A549 (cell line): ENCODE measurements at regions not wholly inside any gene's neighbourhood (a gene's known extent, or its start where the extent isn't known, plus 50 kb on each side); places are given as distances from the start of the nearest gene placed in this dataset.
A peak's percentile ranks its signal among the peaks of the same experiment; 100 is the strongest.

Source experiments
- ATAC-seq, 2 experiments: fragments of 200-7000 bp in 1 of 2; fragments of >200 bp in 1 of 2; cut with Nextera tagmentation in 1 of 2; cut with Tn5 transposase in 1 of 2; 3 replicates each; pipeline versions ENCODE4 v1.8.0 to v1.9.1; 2018 to 2020; ENCODE audit warnings: mild to moderate bottlenecking in 1 of 2, moderate library complexity in 1 of 2
- CTCF ChIA-PET: fragments of 300-600 bp; sonication (Branson Sonifier 250); formaldehyde crosslinking; extraction: SDS; loops from one replicate; lab custom pipeline; 2021; ENCODE audit warnings: antibody characterized with exemption, inconsistent platforms; lab: Yijun Ruan, JAX
- POLR2A ChIA-PET: fragments of 350-600 bp; formaldehyde crosslinking; extraction: SDS; loops from one replicate; lab custom pipeline; 2021; ENCODE audit warnings: antibody characterized with exemption, inconsistent platforms; lab: Yijun Ruan, JAX
- DNase-seq, 2 experiments: peaks; one replicate each; pipeline versions ENCODE4 v3.0.0 to v3.0.0-alpha.2; 2011 to 2016; ENCODE audit warnings: low read depth in 1 of 2, low spot score in 1 of 2
- FAIRE-seq: peaks from 2 replicates; lab custom pipeline; 2011; peaks lifted over from hg19 to GRCh38; lab: Jason Lieb, UNC
- H3K27ac ChIP-seq, 2 experiments: fragments of >200 bp; sonication (Bioruptor Twin); formaldehyde crosslinking; 3 replicates each; pipeline ENCODE4 v1.5.1; 2016 to 2017
- H3K4me1 ChIP-seq: fragments of >200 bp; sonication (Bioruptor Twin); formaldehyde crosslinking; 3 replicates; pipeline ENCODE4 v1.6.1; 2016
- H3K4me2 ChIP-seq: fragments of >200 bp; sonication (Bioruptor Twin); formaldehyde crosslinking; 3 replicates; pipeline ENCODE4 v1.6.1; 2016
- H3K4me3 ChIP-seq: fragments of >200 bp; sonication (Bioruptor Twin); formaldehyde crosslinking; 3 replicates; pipeline ENCODE4 v1.5.1; 2016
- H3K9me3 ChIP-seq: fragments of >200 bp; sonication (Bioruptor Twin); formaldehyde crosslinking; 3 replicates; pipeline ENCODE4 v1.6.1; 2016
- BCL3 ChIP-seq: fragments of >200 bp; sonication (Bioruptor Twin); formaldehyde crosslinking; IDR thresholded peaks from 3 replicates; pipeline ENCODE4 v1.6.1; 2016
- BHLHE40 ChIP-seq: IDR thresholded peaks from 2 replicates; pipeline ENCODE4 v1.6.1; 2012; ENCODE audit warnings: low read depth, low read length, inconsistent platforms
- CBX2 ChIP-seq: fragments of 200-600 bp; sonication (generic); IDR thresholded peaks from 2 replicates; pipeline ENCODE4 v1.6.1; 2016; ENCODE audit warnings: low read depth, mild to moderate bottlenecking, borderline replicate concordance
- CEBPB ChIP-seq, 2 experiments: fragments of >200 bp in 1 of 2; sonication (Bioruptor Twin) in 1 of 2; formaldehyde crosslinking in 1 of 2; IDR thresholded peaks; 2 replicates each; pipeline ENCODE4 v1.6.1; 2012 to 2016
- CHD2 ChIP-seq: fragments of 150-350 bp; IDR thresholded peaks from 2 replicates; pipeline ENCODE4 v1.6.1; 2014; ENCODE audit warnings: low read length; ENCODE audit not compliant: partially characterized antibody
- CHD4 ChIP-seq: fragments of 200-600 bp; sonication (generic); IDR thresholded peaks from 2 replicates; pipeline ENCODE4 v1.6.1; 2016; ENCODE audit warnings: antibody characterized with exemption, mild to moderate bottlenecking, borderline replicate concordance
- EHF ChIP-seq: fragments of 250-450 bp; sonication (Bioruptor Pico); IDR thresholded peaks from 2 replicates; pipeline ENCODE4 v1.5.0; 2020; ENCODE audit warnings: mild to moderate bottlenecking
- ESRRA ChIP-seq: fragments of 150-350 bp; IDR thresholded peaks from 2 replicates; pipeline ENCODE4 v1.6.1; 2014; ENCODE audit warnings: mild to moderate bottlenecking, low read length, borderline replicate concordance
- FOSL2 ChIP-seq, 2 experiments: fragments of 450-650 bp in 1 of 2; fragments of >200 bp in 1 of 2; sonication (Bioruptor Twin) in 1 of 2; formaldehyde crosslinking; IDR thresholded peaks; 2 replicates each; pipeline versions ENCODE4 v1.5.0 to v1.6.1; 2016 to 2020; ENCODE audit warnings: mild to moderate bottlenecking in 1 of 2, moderate library complexity in 1 of 2
- FOXS1 ChIP-seq: fragments of 250-450 bp; sonication (Bioruptor Pico); IDR thresholded peaks from 2 replicates; pipeline ENCODE4 v1.5.0; 2020; ENCODE audit warnings: mild to moderate bottlenecking, moderate library complexity
- GATA3 ChIP-seq: IDR thresholded peaks from 2 replicates; pipeline ENCODE4 v1.6.1; 2012; ENCODE audit warnings: borderline replicate concordance
- HDAC2 ChIP-seq: fragments of 200-600 bp; sonication (generic); IDR thresholded peaks from 2 replicates; pipeline ENCODE4 v1.6.1; 2016
- HES2 ChIP-seq: fragments of >200 bp; sonication (Bioruptor Twin); formaldehyde crosslinking; IDR thresholded peaks from 2 replicates; pipeline ENCODE4 v1.6.1; 2016
- HEYL ChIP-seq: fragments of 250-450 bp; sonication (Bioruptor Pico); IDR thresholded peaks from 2 replicates; pipeline ENCODE4 v1.8.0; 2021; ENCODE audit warnings: mild to moderate bottlenecking, moderate library complexity
- HMGXB4 ChIP-seq: fragments of 250-450 bp; sonication (Bioruptor Pico); IDR thresholded peaks from 2 replicates; pipeline ENCODE4 v1.5.0; 2021; ENCODE audit warnings: mild to moderate bottlenecking, moderate library complexity, borderline replicate concordance
- HOXB13 ChIP-seq: fragments of 250-450 bp; sonication (Bioruptor Pico); IDR thresholded peaks from 2 replicates; pipeline ENCODE4 v1.5.0; 2020; ENCODE audit warnings: low read depth, mild to moderate bottlenecking, moderate library complexity
- HOXB5 ChIP-seq: fragments of 250-450 bp; sonication (Bioruptor Pico); IDR thresholded peaks from 2 replicates; pipeline ENCODE4 v1.5.0; 2020; ENCODE audit warnings: mild to moderate bottlenecking, moderate library complexity
- JUN ChIP-seq, 2 experiments: fragments of >200 bp; sonication (Bioruptor Twin); formaldehyde crosslinking; IDR thresholded peaks; 2 replicates in 1 of 2; 3 replicates in 1 of 2; pipeline ENCODE4 v1.6.1; 2016 to 2017
- KDM5A ChIP-seq: fragments of 200-600 bp; sonication (generic); IDR thresholded peaks from 2 replicates; pipeline ENCODE4 v1.6.1; 2016; ENCODE audit warnings: antibody characterized with exemption, mild to moderate bottlenecking
- MAZ ChIP-seq: fragments of 150-350 bp; IDR thresholded peaks from 2 replicates; pipeline ENCODE4 v1.6.1; 2014; ENCODE audit warnings: antibody characterized with exemption, low read depth, low read length, borderline replicate concordance
- NFE2L2 ChIP-seq: fragments of 150-350 bp; conservative IDR thresholded peaks from 2 replicates; pipeline ENCODE4 v1.6.1; 2014; ENCODE audit warnings: low read length
- NR3C1 ChIP-seq: fragments of >200 bp; sonication (Bioruptor Twin); formaldehyde crosslinking; IDR thresholded peaks from 3 replicates; pipeline ENCODE4 v1.6.1; 2017
- PHF8 ChIP-seq: fragments of 200-600 bp; sonication (generic); IDR thresholded peaks from 2 replicates; pipeline ENCODE4 v1.6.1; 2016; ENCODE audit warnings: low read depth, mild to moderate bottlenecking, antibody characterized with exemption, moderate library complexity, borderline replicate concordance
- RCOR1 ChIP-seq: fragments of 150-350 bp; IDR thresholded peaks from 2 replicates; pipeline ENCODE4 v1.6.1; 2014; ENCODE audit warnings: antibody characterized with exemption, low read length, low read depth
- RFX5 ChIP-seq: fragments of 450-650 bp; IDR thresholded peaks from 2 replicates; pipeline ENCODE4 v1.7.1; 2014; ENCODE audit warnings: antibody characterized with exemption, mild to moderate bottlenecking, moderate library complexity
- SMC3 ChIP-seq: fragments of >200 bp; sonication (Bioruptor Twin); formaldehyde crosslinking; IDR thresholded peaks from 3 replicates; pipeline ENCODE4 v1.6.1; 2018; ENCODE audit warnings: inconsistent platforms
- SREBF2 ChIP-seq: fragments of 450-650 bp; IDR thresholded peaks from 2 replicates; pipeline ENCODE4 v1.6.1; 2014; ENCODE audit warnings: mild to moderate bottlenecking, moderate library complexity
- WGBS: methylation state at CpG from one replicate; pipeline ENCODE4 v1.1.6; 2017; ENCODE audit errors: missing lambda C conversion rate; 5-methylcytosine and 5-hydroxymethylcytosine counted together
- TF ChIP-seq, protein P1 (sequence below): IDR thresholded peaks from 2 replicates; pipeline ENCODE4 v1.6.1; 2012; ENCODE audit warnings: low read depth, borderline replicate concordance
- TF ChIP-seq, protein P2 (sequence below): fragments of 150-350 bp; IDR thresholded peaks from 2 replicates; pipeline ENCODE4 v1.6.1; 2014; ENCODE audit warnings: low read depth, mild to moderate bottlenecking, low read length
- TF ChIP-seq, protein P3 (sequence below): IDR thresholded peaks from 2 replicates; pipeline ENCODE4 v1.6.1; 2012

DNA sequence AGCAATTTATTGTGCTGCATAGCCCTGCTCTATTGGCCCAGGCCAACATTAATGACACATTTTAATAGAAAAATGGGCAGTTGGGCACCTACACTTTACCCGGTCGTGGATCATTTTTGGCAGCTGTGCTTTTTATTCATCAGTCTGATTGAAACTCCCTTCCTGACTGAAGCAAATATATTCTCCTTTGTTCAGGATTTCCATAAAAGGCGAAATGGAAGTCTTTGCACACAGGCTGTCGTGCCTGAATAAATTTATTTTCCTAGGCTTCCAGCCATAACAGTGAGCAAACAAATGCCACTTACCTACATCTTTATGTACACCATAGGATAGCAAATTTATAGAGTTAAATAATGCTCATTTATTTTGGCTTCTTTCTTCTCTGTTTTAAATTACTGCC lies 480.7 kb upstream of the DCN start:
- peak overlapping the region; percentile 22; the same call in 2 of the 3 replicates for H3K4me2 ChIP-seq
- no peaks in the 10 kb centered on the region for H3K9me3 ChIP-seq
- CTCF ChIA-PET = no interaction called here
- no peak overlapping the region for H3K27ac ChIP-seq
- H3K4me1 ChIP-seq = no peaks in the 10 kb centered on the region
- 32% methylated on average over 4 of the region's 4 CpGs for WGBS
- FAIRE-seq (no peak), DNase-seq (no peak), ATAC-seq (no peak)
- POLR2A ChIA-PET = no interaction called here
- H3K4me3 ChIP-seq = no peak overlapping the region
- TF ChIP-seq EHF (CRISPR knock-in tag) (no peak), CEBPB (IDR thresholded peaks at IDR 0.05) (no peak), HES2 (no peak), NFE2L2 (no peak), NR3C1 (no peak), HOXB13 (no peak), BHLHE40 (no peak), KDM5A (no peak), CHD4 (no peak), HMGXB4 (no peak), SREBF2 (no peak), GATA3 (no peak), ESRRA (no peak), RFX5 (no peak), RCOR1 (no peak), HDAC2 (no peak), PHF8 (no peak), MAZ (no peak)
- TF ChIP-seq, protein P1, sequence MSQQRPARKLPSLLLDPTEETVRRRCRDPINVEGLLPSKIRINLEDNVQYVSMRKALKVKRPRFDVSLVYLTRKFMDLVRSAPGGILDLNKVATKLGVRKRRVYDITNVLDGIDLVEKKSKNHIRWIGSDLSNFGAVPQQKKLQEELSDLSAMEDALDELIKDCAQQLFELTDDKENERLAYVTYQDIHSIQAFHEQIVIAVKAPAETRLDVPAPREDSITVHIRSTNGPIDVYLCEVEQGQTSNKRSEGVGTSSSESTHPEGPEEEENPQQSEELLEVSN = no peak
- TF ChIP-seq, protein P2, sequence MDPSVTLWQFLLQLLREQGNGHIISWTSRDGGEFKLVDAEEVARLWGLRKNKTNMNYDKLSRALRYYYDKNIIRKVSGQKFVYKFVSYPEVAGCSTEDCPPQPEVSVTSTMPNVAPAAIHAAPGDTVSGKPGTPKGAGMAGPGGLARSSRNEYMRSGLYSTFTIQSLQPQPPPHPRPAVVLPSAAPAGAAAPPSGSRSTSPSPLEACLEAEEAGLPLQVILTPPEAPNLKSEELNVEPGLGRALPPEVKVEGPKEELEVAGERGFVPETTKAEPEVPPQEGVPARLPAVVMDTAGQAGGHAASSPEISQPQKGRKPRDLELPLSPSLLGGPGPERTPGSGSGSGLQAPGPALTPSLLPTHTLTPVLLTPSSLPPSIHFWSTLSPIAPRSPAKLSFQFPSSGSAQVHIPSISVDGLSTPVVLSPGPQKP = no peak

DNA sequence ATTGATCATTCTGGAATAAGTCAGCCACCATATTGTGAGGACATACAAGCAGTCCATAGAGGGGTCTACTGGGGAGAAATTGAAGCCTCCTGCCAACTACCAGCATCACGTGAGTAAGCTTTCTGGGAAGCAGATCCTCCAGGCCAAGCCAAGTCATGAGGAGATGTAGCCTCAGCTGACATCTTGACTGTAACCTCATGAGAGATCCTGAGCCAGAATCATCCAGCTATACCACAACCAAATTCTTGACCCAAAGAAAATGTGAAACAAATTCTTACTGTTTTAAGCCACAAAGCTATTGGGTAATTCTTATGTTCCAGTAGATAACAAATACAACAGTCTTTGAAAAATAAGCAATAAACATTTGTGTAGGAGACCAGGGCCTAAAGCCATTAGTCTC lies 479.4 kb upstream of the DCN start:
- no peak for ATAC-seq
- H3K27ac ChIP-seq = no peak overlapping the region
- no peaks in the 10 kb centered on the region for H3K9me3 ChIP-seq
- FAIRE-seq = no peak
- DNase-seq = no peak
- H3K4me3 ChIP-seq = no peak overlapping the region
- no peak overlapping the region for H3K4me2 ChIP-seq
- POLR2A ChIA-PET = no interaction called here
- TF ChIP-seq SMC3 (no peak), HOXB5 (CRISPR knock-in tag) (no peak), CHD2 (no peak), BCL3 (no peak), HMGXB4 (no peak), JUN (IDR thresholded peaks at IDR 0.05) (no peak), HEYL (no peak), GATA3 (no peak), HES2 (no peak), KDM5A (no peak), FOSL2 (IDR thresholded peaks at IDR 0.05) (no peak), FOSL2 (CRISPR knock-in tag; IDR thresholded peaks at IDR 0.05) (no peak), HOXB13 (no peak), CBX2 (no peak), FOXS1 (CRISPR knock-in tag) (no peak)
- TF ChIP-seq, protein P3, sequence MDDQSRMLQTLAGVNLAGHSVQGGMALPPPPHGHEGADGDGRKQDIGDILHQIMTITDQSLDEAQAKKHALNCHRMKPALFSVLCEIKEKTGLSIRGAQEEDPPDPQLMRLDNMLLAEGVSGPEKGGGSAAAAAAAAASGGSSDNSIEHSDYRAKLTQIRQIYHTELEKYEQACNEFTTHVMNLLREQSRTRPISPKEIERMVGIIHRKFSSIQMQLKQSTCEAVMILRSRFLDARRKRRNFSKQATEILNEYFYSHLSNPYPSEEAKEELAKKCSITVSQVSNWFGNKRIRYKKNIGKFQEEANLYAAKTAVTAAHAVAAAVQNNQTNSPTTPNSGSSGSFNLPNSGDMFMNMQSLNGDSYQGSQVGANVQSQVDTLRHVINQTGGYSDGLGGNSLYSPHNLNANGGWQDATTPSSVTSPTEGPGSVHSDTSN = no peak
- H3K4me1 ChIP-seq = no peaks in the 10 kb centered on the region
- CTCF ChIA-PET = no interaction called here
- WGBS = 45% methylated on average over 1 of the region's 1 CpG
